Mesendoderm (in vitro differentiated cells): ENCODE measurements at regions not wholly inside any gene's neighbourhood (a gene's known extent, or its start where the extent isn't known, plus 50 kb on each side); places are given as distances from the start of the nearest gene placed in this dataset.

ENCODE experiments used
- DNase-seq: peaks from one replicate; pipeline ENCODE4 v3.0.0; 2013
- H2AK5ac ChIP-seq: 2 replicates; pipeline ENCODE4 v1.6.1; 2013; ENCODE audit warnings: low read length, inconsistent platforms
- H2BK120ac ChIP-seq: 2 replicates; pipeline ENCODE4 v1.6.1; 2013; ENCODE audit warnings: low read depth, mild to moderate bottlenecking, low read length, moderate library complexity, mixed read lengths
- H2BK15ac ChIP-seq: replicated peaks from 2 replicates; pipeline ENCODE4 v1.6.1; 2013; ENCODE audit warnings: low read depth, mild to moderate bottlenecking, moderate library complexity
- H2BK5ac ChIP-seq: 2 replicates; pipeline ENCODE4 v1.6.1; 2013; ENCODE audit warnings: low read length, inconsistent platforms
- H3K18ac ChIP-seq: 2 replicates; pipeline ENCODE4 v1.6.1; 2013; ENCODE audit warnings: mild to moderate bottlenecking, low read length, mixed read lengths
- H3K23ac ChIP-seq: one replicate; pipeline ENCODE4 v1.6.1; 2013; ENCODE audit warnings: low read length
- H3K27ac ChIP-seq: 2 replicates; pipeline ENCODE4 v1.5.1; 2013; ENCODE audit warnings: low read depth, mild to moderate bottlenecking, inconsistent platforms, low read length, moderate library complexity
- H3K27me3 ChIP-seq: 2 replicates; pipeline ENCODE4 v1.6.1; 2013; ENCODE audit warnings: low read length, control low read depth, mild to moderate bottlenecking, inconsistent platforms; ENCODE audit not compliant: insufficient read depth, poor library complexity
- H3K36me3 ChIP-seq: 2 replicates; pipeline ENCODE4 v1.6.1; 2013; ENCODE audit warnings: low read length, inconsistent platforms; ENCODE audit not compliant: control insufficient read depth, insufficient read depth
- H3K4ac ChIP-seq: one replicate; pipeline ENCODE4 v1.6.1; 2013; ENCODE audit warnings: low read depth, mild to moderate bottlenecking, low read length, moderate library complexity
- H3K4me1 ChIP-seq: 2 replicates; pipeline ENCODE4 v1.6.1; 2013; ENCODE audit warnings: low read depth, low read length, inconsistent platforms; ENCODE audit not compliant: control insufficient read depth
- H3K4me2 ChIP-seq: 2 replicates; pipeline ENCODE4 v1.6.1; 2013; ENCODE audit warnings: low read length
- H3K4me3 ChIP-seq: 2 replicates; pipeline ENCODE4 v1.5.1; 2013; ENCODE audit warnings: mild to moderate bottlenecking, low read length
- H3K56ac ChIP-seq: one replicate; pipeline ENCODE4 v1.6.1; 2013; ENCODE audit warnings: low read length
- H3K79me1 ChIP-seq: 2 replicates; pipeline ENCODE4 v1.6.1; 2013; ENCODE audit warnings: low read length, inconsistent platforms
- H3K79me2 ChIP-seq: 2 replicates; pipeline ENCODE4 v1.6.1; 2013; ENCODE audit warnings: mild to moderate bottlenecking, low read length; ENCODE audit not compliant: control insufficient read depth, insufficient read depth
- H3K9ac ChIP-seq: 2 replicates; pipeline ENCODE4 v1.6.1; 2013; ENCODE audit warnings: low read length, inconsistent platforms
- H4K5ac ChIP-seq: one replicate; pipeline ENCODE4 v1.6.1; 2013; ENCODE audit warnings: low read length
- H4K8ac ChIP-seq: one replicate; pipeline ENCODE4 v1.6.1; 2013; ENCODE audit warnings: low read depth, mild to moderate bottlenecking, control low read depth, low read length, moderate library complexity
- WGBS: extraction: QIAGEN DNeasy Blood & Tissue Kit; methylation state at CpG from one replicate; pipeline ENCODE4 v1.1.7; 2013; ENCODE audit warnings: low lambda C conversion rate, missing lambda C conversion rate; ENCODE audit not compliant: insufficient coverage; ENCODE audit errors: extremely low coverage; 5-methylcytosine and 5-hydroxymethylcytosine counted together

DNA sequence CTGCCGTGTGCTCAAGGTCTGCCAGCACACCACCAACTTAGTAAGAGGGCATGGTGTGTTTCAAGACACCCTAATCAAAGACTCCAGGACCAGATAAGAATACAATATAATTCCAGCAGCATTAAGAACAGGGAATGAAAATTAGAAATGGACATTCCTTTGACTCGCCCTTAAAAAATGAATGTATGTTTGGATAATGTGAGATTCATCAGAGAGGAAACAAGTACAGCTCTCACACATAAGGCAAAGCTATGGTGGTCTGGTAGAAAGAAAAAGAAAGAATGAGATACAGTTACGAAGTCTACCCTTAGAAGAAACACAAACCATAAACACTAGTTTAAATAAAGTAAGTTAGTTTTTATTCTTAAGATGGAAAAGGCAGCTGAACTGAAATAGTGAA is 174.8 kb upstream of the ANK3 start:
- H3K4me2 ChIP-seq, result no peak overlapping the region
- H3K4me3 ChIP-seq, result no peak overlapping the region
- no peak overlapping the region for H3K27ac ChIP-seq
- no peaks in the 10 kb centered on the region for H3K4me1 ChIP-seq
- H2BK5ac ChIP-seq, result no peak overlapping the region
- H3K9ac ChIP-seq, result no peak overlapping the region
- H3K27me3 ChIP-seq, result no peaks in the 10 kb centered on the region
- no peak overlapping the region for H2BK120ac ChIP-seq
- H4K5ac ChIP-seq, result no peak overlapping the region
- H2BK15ac ChIP-seq, result no peak overlapping the region
- no peak overlapping the region for H3K56ac ChIP-seq
- no peak overlapping the region for H2AK5ac ChIP-seq
- H3K23ac ChIP-seq, result no peak overlapping the region
- no CpG with 5 or more reads among the region's 3 CpGs for WGBS
- H3K18ac ChIP-seq, result no peak overlapping the region
- H4K8ac ChIP-seq, result no peak overlapping the region
- H3K36me3 ChIP-seq, result no peaks in the 10 kb centered on the region
- no peaks in the 10 kb centered on the region for H3K79me1 ChIP-seq
- H3K79me2 ChIP-seq, result no peaks in the 10 kb centered on the region
- H3K4ac ChIP-seq, result no peak overlapping the region
- DNase-seq, result no peak

DNA sequence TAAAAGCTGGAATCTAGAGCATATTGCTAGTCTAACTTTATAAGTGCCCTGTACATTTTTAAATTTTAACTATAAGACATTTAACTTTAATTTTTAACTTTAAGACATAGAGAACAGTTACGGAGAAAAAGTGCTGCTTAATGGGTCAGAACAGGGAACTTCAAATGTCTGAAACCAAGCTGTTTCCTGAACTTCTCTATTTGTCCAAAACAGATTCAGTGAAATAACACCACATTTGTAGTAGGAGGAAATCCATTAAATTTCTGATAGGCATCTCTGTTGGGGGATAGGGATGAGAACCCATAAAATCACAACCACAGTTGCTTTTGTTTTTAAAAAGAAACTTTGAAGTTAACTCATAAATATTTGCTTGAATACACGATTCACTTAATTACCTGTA is 170.8 kb upstream of the ANK3 start:
- H3K36me3 ChIP-seq, result no peaks in the 10 kb centered on the region
- H2BK15ac ChIP-seq, result no peak overlapping the region
- no peak overlapping the region for H4K8ac ChIP-seq
- DNase-seq, result no peak
- H3K79me1 ChIP-seq, result no peaks in the 10 kb centered on the region
- H3K9ac ChIP-seq, result no peak overlapping the region
- H2AK5ac ChIP-seq, result no peak overlapping the region
- no peaks in the 10 kb centered on the region for H3K79me2 ChIP-seq
- H3K56ac ChIP-seq, result no peak overlapping the region
- H2BK5ac ChIP-seq, result no peak overlapping the region
- H3K18ac ChIP-seq, result no peak overlapping the region
- no peak overlapping the region for H3K23ac ChIP-seq
- no peak overlapping the region for H3K4me2 ChIP-seq
- no peak overlapping the region for H4K5ac ChIP-seq
- H3K4me1 ChIP-seq, result no peaks in the 10 kb centered on the region
- WGBS, result 100% methylated on average over 1 of the region's 2 CpGs
- no peak overlapping the region for H3K4me3 ChIP-seq
- H3K27me3 ChIP-seq, result no peaks in the 10 kb centered on the region
- no peak overlapping the region for H3K27ac ChIP-seq
- no peak overlapping the region for H2BK120ac ChIP-seq
- H3K4ac ChIP-seq, result no peak overlapping the region

DNA sequence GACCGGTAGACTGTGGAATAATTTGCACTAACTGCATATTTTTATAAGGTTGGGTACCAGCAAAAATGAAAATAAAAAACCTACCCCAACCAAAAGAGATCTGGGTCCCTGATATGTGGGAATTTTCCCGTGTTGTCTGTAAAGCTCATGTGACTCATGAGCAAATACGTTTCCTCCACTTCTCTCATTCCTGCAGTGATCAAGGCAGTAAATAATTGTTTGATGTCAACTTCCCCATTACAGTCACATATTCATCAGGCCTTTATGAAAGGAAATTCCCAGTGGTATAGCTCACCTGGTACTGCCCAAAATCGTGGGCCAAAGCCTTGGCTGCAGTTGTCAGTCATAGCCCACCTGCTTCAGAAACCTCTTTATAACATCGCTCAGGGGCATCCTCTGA is 166.0 kb upstream of the ANK3 start:
- H2BK120ac ChIP-seq, result no peak overlapping the region
- H3K27ac ChIP-seq, result no peak overlapping the region
- no peak overlapping the region for H3K4me2 ChIP-seq
- H3K56ac ChIP-seq, result no peak overlapping the region
- H2BK5ac ChIP-seq, result no peak overlapping the region
- H4K5ac ChIP-seq, result no peak overlapping the region
- no peaks in the 10 kb centered on the region for H3K4me1 ChIP-seq
- DNase-seq, result no peak
- no peak overlapping the region for H2AK5ac ChIP-seq
- H3K27me3 ChIP-seq, result no peaks in the 10 kb centered on the region
- WGBS, result no CpG with 5 or more reads among the region's 5 CpGs
- no peak overlapping the region for H2BK15ac ChIP-seq
- no peak overlapping the region for H3K18ac ChIP-seq
- H3K36me3 ChIP-seq, result no peaks in the 10 kb centered on the region
- H3K79me2 ChIP-seq, result no peaks in the 10 kb centered on the region
- H4K8ac ChIP-seq, result no peak overlapping the region
- no peak overlapping the region for H3K23ac ChIP-seq
- H3K79me1 ChIP-seq, result no peaks in the 10 kb centered on the region
- no peak overlapping the region for H3K4me3 ChIP-seq
- H3K9ac ChIP-seq, result no peak overlapping the region
- H3K4ac ChIP-seq, result no peak overlapping the region

DNA sequence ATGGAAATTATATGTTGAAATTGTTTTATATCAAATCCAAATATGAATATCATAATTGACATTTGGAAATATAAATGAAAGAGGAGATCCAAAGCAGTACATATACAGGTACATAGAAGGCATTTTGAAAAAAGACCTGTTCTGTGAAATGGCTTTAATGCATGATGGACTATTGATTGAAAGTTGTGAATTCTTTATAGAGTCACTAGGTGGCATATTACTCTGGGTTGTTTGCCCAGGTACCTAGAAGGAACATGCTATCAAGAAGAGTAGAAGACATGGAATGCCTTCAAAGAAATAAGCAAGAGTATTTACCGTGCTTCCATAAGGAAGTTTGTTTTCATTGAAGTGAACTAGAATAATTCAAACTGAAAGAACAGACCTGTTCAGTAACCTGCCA is 160.0 kb upstream of the ANK3 start:
- no peak overlapping the region for H3K4ac ChIP-seq
- no peaks in the 10 kb centered on the region for H3K36me3 ChIP-seq
- H2AK5ac ChIP-seq, result no peak overlapping the region
- no peak overlapping the region for H2BK5ac ChIP-seq
- no peak overlapping the region for H3K56ac ChIP-seq
- WGBS, result no CpG with 5 or more reads among the region's 1 CpG
- peak; percentile 65 for DNase-seq
- no peak overlapping the region for H4K8ac ChIP-seq
- H3K27ac ChIP-seq, result no peak overlapping the region
- H3K27me3 ChIP-seq, result no peaks in the 10 kb centered on the region
- H4K5ac ChIP-seq, result no peak overlapping the region
- H3K18ac ChIP-seq, result no peak overlapping the region
- H3K4me3 ChIP-seq, result no peak overlapping the region
- H2BK120ac ChIP-seq, result no peak overlapping the region
- H3K79me1 ChIP-seq, result no peaks in the 10 kb centered on the region
- no peaks in the 10 kb centered on the region for H3K79me2 ChIP-seq
- no peak overlapping the region for H3K9ac ChIP-seq
- H3K4me1 ChIP-seq, result no peaks in the 10 kb centered on the region
- H3K23ac ChIP-seq, result no peak overlapping the region
- H3K4me2 ChIP-seq, result no peak overlapping the region
- no peak overlapping the region for H2BK15ac ChIP-seq

DNA sequence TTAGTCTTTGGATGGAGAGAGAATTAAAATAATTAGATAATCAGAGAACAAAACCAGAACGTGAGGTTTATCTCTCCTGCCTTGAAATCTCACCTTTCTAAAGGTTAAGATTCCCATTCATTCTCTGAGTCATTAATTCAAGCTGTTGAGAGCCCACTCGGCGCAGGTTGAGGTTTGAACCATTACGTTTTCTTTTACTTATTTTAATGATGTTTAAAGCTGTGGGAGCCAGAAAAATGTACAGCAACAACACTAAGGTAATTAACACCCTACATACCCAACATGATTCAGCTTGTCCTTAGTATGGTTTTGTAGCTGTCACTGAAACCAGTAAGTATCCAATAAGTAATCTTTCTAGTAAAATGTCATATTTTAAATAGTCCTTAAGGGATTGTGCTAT is 153.0 kb upstream of the ANK3 start:
- no peak for DNase-seq
- WGBS, result no CpG with 5 or more reads among the region's 4 CpGs

DNA sequence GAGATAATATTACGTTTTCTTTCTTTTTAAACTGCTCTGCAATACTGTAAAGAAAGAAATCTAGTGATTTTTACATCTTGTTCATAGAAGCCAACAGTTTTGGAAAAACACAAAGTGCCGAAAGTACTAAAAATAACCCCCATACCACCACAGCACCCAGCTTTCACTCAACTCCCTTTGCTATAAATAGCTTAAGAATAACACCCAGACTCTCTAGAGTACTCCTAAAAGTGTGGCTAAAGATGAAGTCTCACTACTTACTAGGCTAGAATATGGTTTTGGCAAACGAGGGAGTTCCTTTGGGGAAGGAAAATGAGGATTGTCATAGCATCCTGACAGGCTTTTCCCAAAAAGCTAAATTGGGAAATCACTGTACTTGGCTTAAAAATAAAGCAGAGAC is 151.8 kb upstream of the ANK3 start:
- WGBS, result no CpG with 5 or more reads among the region's 3 CpGs
- Histone ChIP-seq H3K4me1 (peaks cover 4% of the 10 kb centered on the region), H3K4me3 (no peak overlapping the region), H2BK120ac (no peak overlapping the region), H3K56ac (no peak overlapping the region), H2BK15ac (no peak overlapping the region), H4K5ac (no peak overlapping the region), H3K23ac (no peak overlapping the region), H2AK5ac (no peak overlapping the region), H3K79me1 (no peaks in the 10 kb centered on the region), H3K27me3 (no peaks in the 10 kb centered on the region), H3K79me2 (no peaks in the 10 kb centered on the region), H4K8ac (no peak overlapping the region), H3K9ac (no peak overlapping the region), H3K4me2 (no peak overlapping the region), H3K18ac (no peak overlapping the region), H3K36me3 (no peaks in the 10 kb centered on the region), H2BK5ac (no peak overlapping the region), H3K4ac (no peak overlapping the region), H3K27ac (no peak overlapping the region)
- DNase-seq, result no peak

More for the DNA sequence above, 153.0 kb upstream of the ANK3 start:
- no peak overlapping the region for H3K56ac ChIP-seq
- H3K4me1 ChIP-seq, result peaks cover 4% of the 10 kb centered on the region
- no peaks in the 10 kb centered on the region for H3K79me2 ChIP-seq
- no peaks in the 10 kb centered on the region for H3K79me1 ChIP-seq
- H3K23ac ChIP-seq, result no peak overlapping the region
- H2BK5ac ChIP-seq, result no peak overlapping the region
- H4K8ac ChIP-seq, result no peak overlapping the region
- no peaks in the 10 kb centered on the region for H3K36me3 ChIP-seq
- no peak overlapping the region for H3K18ac ChIP-seq
- no peak overlapping the region for H3K9ac ChIP-seq
- H2AK5ac ChIP-seq, result no peak overlapping the region
- H3K4ac ChIP-seq, result no peak overlapping the region
- H3K27me3 ChIP-seq, result no peaks in the 10 kb centered on the region
- no peak overlapping the region for H4K5ac ChIP-seq
- H3K4me2 ChIP-seq, result no peak overlapping the region
- H2BK15ac ChIP-seq, result no peak overlapping the region
- no peak overlapping the region for H3K27ac ChIP-seq
- H2BK120ac ChIP-seq, result no peak overlapping the region
- no peak overlapping the region for H3K4me3 ChIP-seq
